SU-DHL-6 (cell line): ENCODE measurements at regions not wholly inside any gene's neighbourhood (a gene's known extent, or its start where the extent isn't known, plus 50 kb on each side); places are given as distances from the start of the nearest gene placed in this dataset.

Experiments
- CTCF ChIP-seq: fragments of 200-600 bp; sonication (generic); IDR thresholded peaks from one replicate; pipeline ENCODE4 v1.5.1; 2017; ENCODE audit warnings: antibody characterized with exemption, mild to moderate bottlenecking, low read length, moderate library complexity; ENCODE audit not compliant: insufficient read depth, poor library complexity, severe bottlenecking
- EZH2phosphoT487 ChIP-seq: fragments of 200-600 bp; sonication (generic), shearing (Covaris generic); conservative IDR thresholded peaks from 2 replicates; pipeline ENCODE4 v1.6.1; 2018; ENCODE audit warnings: mild to moderate bottlenecking, antibody characterized with exemption, low read length, moderate library complexity, mixed read lengths

GRCh38 chr1:5579966-5580365 lies 412.3 kb downstream of the NPHP4 start:
- TF ChIP-seq CTCF (no peak), EZH2phosphoT487 (no peak)
